Spleen (tissue), 7 donors: ENCODE measurements at regions not wholly inside any gene's neighbourhood (a gene's known extent, or its start where the extent isn't known, plus 50 kb on each side); places are given as distances from the start of the nearest gene placed in this dataset.

ENCODE experiments used
- CTCF ChIP-seq, 11 experiments: fragments of 200-600 bp in 7 of 11; fragments of 450-650 bp in 4 of 11; sonication (generic) in 4 of 11; IDR thresholded peaks in 8 of 11; conservative IDR thresholded peaks in 3 of 11; 1 replicate in 7 of 11; 2 replicates in 4 of 11; pipeline versions ENCODE4 v1.4.0 to v1.8.0; 2016 to 2021; ENCODE audit warnings: antibody characterized with exemption in 11 of 11, inconsistent platforms in 4 of 11, mild to moderate bottlenecking in 1 of 11
- POLR2A ChIP-seq, 3 donors: fragments of 450-650 bp; IDR thresholded peaks; one replicate each; pipeline ENCODE4 v1.5.1; 2017; ENCODE audit warnings: antibody characterized with exemption in 3 of 3, mild to moderate bottlenecking in 1 of 3
- donor health status: DM: no; HTN: no; CAD: no; lungs with moderate emphysema.
- donor health status: DM: no; HTN: no; CAD: no.
- donor health status: DM: no; HTN: no; CAD: no.

GRCh38 chr18:76613053-76613754 is 118.2 kb upstream of the ZNF516 start:
- TF ChIP-seq CTCF (IDR thresholded peaks at IDR 0.05 in 8 of 11, conservative IDR thresholded peaks at IDR 0.05 in 3 of 11) (no peak), POLR2A (IDR thresholded peaks at IDR 0.05) (no peak)
